SH-SY5Y (cell line): ENCODE measurements at regions not wholly inside any gene's neighbourhood (a gene's known extent, or its start where the extent isn't known, plus 50 kb on each side); places are given as distances from the start of the nearest gene placed in this dataset.

Source experiments
- GATA2 ChIP-seq: IDR thresholded peaks from 2 replicates; pipeline ENCODE4 v1.6.1; 2011; ENCODE audit warnings: mild to moderate bottlenecking, low read depth, low read length
- GATA3 ChIP-seq: IDR thresholded peaks from 2 replicates; pipeline ENCODE4 v1.6.1; 2011; ENCODE audit warnings: low read depth, mild to moderate bottlenecking, low read length, moderate library complexity

DNA sequence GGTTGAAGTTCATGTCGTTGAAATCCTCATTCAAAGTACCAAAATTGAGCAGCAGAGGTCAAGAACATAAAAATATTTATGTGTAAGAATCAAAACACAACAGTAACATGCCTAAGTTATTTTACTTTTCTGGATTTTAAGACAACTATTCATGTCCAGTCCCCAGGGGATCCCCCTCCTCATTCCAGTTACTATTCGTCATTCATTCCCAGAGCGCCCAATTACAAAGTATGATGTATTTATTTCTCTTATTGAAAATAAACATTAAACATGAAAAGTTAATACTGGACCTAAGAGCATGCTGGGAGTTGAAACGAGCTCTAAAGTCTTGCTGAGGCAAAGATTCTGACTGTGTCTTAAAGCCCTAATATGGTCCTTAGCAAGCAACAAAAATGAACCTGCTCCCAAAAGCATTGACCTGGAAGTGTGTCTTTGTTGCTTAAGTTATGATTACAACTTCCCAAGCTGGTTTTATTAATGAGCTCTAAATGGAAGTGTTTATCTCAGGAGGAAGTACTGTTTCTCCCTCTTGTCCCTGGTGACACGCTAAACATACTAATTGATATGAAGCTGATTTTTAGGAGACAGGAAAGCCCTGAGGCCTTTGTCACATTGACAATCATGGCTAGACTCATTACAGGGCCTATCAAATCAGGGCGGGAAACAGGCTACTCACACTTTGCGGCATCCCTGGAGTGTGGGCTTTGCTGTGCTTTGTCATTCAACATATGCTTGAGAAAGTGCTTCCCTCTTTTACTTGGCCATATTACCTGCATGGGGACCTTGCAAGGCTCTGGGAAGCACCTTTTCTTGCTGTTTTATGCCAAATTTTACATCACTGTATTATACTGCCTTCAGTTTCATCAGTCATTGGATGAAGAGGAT, 192.2 kb upstream of the DTNBP1 start:
- TF ChIP-seq GATA3 (no peak), GATA2 (no peak)

DNA sequence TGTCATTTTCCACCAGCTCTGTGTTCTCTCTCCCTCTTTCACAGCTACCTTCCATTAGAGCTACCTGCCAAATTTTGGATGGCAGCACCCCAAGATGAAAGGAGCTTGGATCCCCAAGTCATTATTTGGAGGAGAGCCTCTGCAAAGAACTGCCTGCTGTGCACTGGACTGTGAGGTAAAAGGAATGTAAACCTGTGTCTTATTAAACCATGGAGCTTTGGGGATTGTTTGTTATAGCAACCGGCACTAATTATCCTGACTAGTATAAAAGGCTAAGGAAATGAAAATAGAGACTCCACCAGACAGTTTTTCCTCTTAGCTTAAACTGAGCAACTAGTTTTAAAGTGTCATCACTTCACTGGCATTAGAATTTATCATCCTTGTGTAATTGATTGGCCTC, 191.6 kb upstream of the DTNBP1 start:
- TF ChIP-seq GATA2 (no peak), GATA3 (no peak)

DNA sequence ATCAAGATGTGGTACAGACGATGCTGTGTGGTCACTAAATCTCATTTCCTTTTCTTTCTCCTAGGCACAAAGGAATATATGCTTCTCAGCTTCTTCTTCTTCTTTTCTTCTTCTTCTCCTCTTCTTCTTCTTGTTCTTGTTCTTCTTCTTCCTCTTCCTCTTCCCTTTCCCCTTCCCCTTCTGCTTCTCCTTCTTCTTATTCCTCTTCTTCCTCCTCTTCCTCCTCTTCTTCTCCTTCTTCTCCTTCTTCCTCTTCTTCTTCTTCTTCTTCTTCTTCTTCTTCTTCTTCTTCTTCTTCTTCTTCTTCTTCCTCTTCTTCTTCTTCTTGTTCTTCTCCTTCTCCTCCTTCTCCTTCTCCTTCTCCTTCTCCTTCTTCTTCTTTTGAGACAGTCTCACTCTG, 190.4 kb upstream of the DTNBP1 start:
- TF ChIP-seq GATA3 (no peak), GATA2 (no peak)

DNA sequence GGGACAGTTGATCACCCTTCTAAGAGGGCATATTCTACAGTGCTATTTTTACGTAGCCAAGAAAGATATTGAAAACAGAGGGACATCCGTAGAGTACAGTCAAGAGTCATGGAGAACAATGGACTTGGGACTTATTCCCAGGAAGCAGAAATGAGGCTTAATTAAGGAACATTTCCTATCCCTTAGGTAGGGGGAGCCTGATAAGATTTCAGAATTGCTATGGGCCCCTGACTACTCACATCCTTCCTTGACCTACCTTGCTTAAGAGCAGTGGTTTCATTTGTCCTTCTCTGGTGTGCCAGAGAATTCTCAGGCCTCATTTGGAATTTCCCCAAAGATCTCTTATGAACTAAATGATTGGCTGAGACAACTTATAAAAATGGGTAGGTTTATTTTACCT, 189.5 kb upstream of the DTNBP1 start:
- TF ChIP-seq GATA2 (no peak), GATA3 (no peak)

DNA sequence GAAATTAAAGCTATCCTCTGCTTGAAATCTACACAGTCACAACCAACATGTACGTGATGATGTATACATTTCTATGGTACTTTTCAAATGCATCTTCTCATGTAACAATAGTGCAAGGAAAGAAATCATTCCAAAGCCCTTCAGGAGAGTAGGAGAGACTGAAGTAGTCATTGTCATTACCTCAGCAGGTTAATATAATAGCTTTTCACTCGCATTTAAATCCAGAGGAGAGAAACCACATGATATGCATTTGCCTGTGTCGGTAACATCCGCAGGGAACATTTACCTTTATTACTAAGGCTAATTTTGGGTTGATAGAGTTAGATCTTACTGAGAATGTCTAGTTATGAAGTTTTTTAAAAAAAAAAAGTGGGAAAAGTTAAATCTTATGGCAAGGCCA, 186.6 kb upstream of the DTNBP1 start:
- TF ChIP-seq GATA2 (no peak), GATA3 (no peak)

DNA sequence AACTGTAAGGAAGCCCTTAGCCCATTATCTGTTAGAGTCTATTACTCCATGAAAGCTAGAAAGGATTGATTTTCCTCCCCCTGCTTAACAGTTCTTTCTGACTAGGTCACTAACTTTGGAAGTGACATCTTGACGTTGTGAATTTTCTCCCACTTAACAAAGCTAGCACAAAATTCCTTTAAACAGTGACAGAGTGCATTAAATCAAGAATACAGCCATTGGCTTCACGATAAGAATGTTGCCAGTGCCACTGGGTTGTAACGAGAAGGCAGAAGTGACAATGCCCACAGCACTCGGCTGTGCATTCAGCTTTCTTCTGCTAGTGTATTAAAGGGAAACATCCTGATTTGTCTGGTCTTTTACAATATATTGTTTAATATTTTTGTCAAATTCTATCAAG, 182.7 kb upstream of the DTNBP1 start:
- no peak for TF ChIP-seq GATA3
- no peak for TF ChIP-seq GATA2

DNA sequence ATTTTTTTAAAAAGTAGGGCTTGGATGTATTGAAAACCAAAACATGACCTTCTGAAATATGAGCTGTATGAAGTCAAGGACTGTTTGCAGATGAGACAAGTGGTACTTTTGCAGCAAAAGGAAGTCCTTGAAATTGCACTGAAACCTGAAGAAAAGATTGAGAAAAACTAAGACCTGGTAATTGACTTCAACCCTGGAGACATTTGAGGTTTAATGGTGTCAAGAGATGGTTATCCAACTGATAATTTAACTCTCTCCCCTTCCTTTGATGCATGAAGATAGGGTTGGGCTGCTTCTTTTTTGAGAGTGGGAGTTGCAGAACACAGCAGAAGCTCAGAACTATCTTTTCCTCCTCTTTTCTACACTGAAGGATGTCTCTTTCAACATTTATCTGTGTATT, 180.9 kb upstream of the DTNBP1 start:
- TF ChIP-seq GATA2: no peak
- TF ChIP-seq GATA3: no peak

GRCh38 chr6:15843226-15843625, 180.4 kb upstream of the DTNBP1 start:
- no peak for TF ChIP-seq GATA3

DNA sequence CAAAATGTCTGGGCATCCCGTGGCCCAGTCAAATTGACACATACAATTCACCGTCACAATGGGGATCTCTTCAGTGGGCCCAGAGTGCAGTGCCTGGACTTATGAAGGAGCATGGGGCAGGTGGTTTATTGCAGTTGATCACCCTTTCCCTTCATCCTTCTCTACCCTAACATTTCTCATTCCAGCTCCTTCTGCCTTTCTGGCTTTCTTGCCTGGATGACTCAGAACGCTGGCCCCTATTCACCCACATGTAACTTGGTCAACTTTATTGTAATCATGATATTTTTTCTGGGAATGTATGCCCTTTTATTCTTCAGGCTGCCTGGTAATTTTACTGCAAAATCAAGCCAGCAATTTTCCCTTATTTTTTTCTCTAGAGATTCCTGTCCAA, 179.9 kb upstream of the DTNBP1 start:
- TF ChIP-seq GATA2: no peak

DNA sequence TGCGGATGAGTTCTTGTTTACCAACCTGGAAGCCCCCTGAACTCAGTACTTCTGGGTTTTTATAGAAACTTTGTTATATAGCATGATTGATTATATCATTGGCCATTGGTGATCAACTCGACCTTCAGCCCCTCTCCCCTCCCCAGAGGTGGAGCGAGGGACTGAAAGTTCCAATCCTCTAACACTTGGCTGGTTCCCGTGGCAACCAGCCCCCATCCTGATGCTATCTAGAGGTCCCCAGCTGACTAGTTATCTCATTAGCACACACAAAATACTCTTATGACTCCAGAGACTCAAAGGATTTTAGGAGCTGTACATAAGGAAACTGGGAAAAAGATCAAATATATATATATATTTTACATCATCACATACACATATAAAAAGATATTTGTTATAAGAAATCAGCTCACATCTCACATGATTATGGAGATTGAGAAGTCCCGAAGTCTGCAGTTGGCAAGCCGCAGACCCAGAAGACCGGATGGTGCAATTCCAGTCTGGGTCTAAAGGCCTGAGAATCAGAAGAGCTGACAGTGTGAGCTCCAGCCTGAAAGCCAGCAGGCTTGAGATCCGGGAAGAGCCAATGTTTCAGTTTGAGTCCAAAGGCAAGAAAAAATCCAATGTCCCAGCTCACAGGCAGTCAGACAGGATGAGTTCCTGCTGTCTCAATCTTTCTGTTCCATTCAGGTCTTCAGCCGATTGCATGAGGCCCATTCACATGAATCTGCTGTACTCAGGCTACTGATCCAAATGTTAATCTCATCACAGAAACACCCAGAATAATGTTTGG, 179.3 kb upstream of the DTNBP1 start:
- TF ChIP-seq GATA3 (peak; percentile 58; the same call in 1 of the 2 replicates), GATA2 (peak; percentile 62)

- TF ChIP-seq GATA3 (no peak), GATA2 (no peak)
These were observed 177.2 kb upstream of the DTNBP1 start for GRCh38 chr6:15839969-15840541.

DNA sequence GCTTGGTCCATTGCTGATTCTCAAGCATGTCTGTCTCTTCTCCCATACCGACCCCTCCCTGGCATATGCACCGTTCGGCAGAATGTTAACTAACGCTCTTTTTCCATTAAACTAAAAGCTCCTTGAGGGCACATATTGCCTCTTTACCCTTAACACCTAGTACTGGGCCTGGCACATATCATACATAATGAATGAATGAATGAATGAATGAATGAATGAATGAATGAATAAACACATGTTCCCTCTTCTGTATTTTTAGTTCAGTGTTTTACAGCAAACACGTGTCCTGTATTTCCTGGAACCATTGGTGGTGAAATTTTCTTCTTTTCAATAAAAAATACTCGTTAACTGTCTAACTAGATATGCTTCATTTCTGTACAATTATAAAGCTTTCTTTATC, 174.4 kb upstream of the DTNBP1 start:
- no peak for TF ChIP-seq GATA2
- no peak for TF ChIP-seq GATA3

- TF ChIP-seq GATA3: no peak
- TF ChIP-seq GATA2: no peak
These were observed 170.0 kb upstream of the DTNBP1 start for GRCh38 chr6:15832841-15833240.

DNA sequence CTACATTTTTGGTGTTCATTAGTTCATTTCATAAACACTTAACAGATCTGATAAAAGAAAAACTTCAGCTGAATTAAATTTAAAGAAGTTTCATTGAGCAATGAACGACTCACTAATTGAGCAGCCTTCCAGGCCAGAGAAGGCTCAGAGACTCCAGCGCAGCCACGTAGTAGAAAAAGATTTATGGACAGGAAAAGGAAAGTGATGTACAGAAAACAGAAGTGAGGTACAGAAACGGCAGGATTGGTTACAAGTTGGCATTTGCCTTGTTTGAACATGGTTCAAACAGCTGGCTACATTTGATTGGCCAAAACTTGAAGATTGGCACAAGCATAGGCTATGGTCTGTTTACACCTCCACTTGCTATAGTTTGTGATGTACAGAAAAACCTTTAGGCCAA, 166.3 kb upstream of the DTNBP1 start:
- TF ChIP-seq GATA2 (no peak), GATA3 (no peak)
